Activated T-helper 1 cell treated with Interleukin-2 at 50 U/mL for 16 hours (primary cell): ENCODE measurements at regions not wholly inside any gene's neighbourhood (a gene's known extent, or its start where the extent isn't known, plus 50 kb on each side); places are given as distances from the start of the nearest gene placed in this dataset.

Experiments used
- DNase-seq: peaks from one replicate; pipeline ENCODE4 v3.0.0-alpha.2; 2020; ENCODE audit warnings: low read depth

GRCh38 chr4:152021788-152022438 is 261.1 kb upstream of the GATB start:
- DNase-seq = no peak

- DNase-seq = no peak
Measured at GRCh38 chr4:152020073-152020472, 259.3 kb upstream of the GATB start.

- DNase-seq = no peak
Measured at GRCh38 chr4:152016303-152016620, 255.5 kb upstream of the GATB start.

GRCh38 chr4:152015597-152016302 is 254.9 kb upstream of the GATB start:
- DNase-seq = no peak

GRCh38 chr4:152014280-152014679 is 253.5 kb upstream of the GATB start:
- DNase-seq = peak; percentile 8

- DNase-seq = no peak
Measured at GRCh38 chr4:152011469-152011868, 250.7 kb upstream of the GATB start.

GRCh38 chr4:152010710-152011079 is 249.9 kb upstream of the GATB start:
- DNase-seq = no peak

- no peak for DNase-seq
Measured at GRCh38 chr4:152009983-152010709, 249.3 kb upstream of the GATB start.

GRCh38 chr4:152009031-152009670 is 248.3 kb upstream of the GATB start:
- no peak for DNase-seq

GRCh38 chr4:152007111-152007510 is 246.3 kb upstream of the GATB start:
- DNase-seq = no peak

GRCh38 chr4:152004801-152005200 is 244.0 kb upstream of the GATB start:
- no peak for DNase-seq

- no peak for DNase-seq
Measured at GRCh38 chr4:152000518-152000917, 239.7 kb upstream of the GATB start.

- no peak for DNase-seq
Measured at GRCh38 chr4:151998723-151999122, 237.9 kb upstream of the GATB start.

- no peak for DNase-seq
Measured at GRCh38 chr4:151997461-151997860, 236.7 kb upstream of the GATB start.

GRCh38 chr4:151994429-151994828 is 233.6 kb upstream of the GATB start:
- DNase-seq = no peak

- DNase-seq = no peak
Measured at GRCh38 chr4:151993521-151993920, 232.7 kb upstream of the GATB start.

GRCh38 chr4:151992332-151993154 is 231.7 kb upstream of the GATB start:
- no peak for DNase-seq

- DNase-seq = no peak
Measured at GRCh38 chr4:151991884-151992167, 231.0 kb upstream of the GATB start.

- no peak for DNase-seq
Measured at GRCh38 chr4:151991001-151991883, 230.4 kb upstream of the GATB start.

GRCh38 chr4:151990201-151990600 is 229.4 kb upstream of the GATB start:
- DNase-seq = no peak

- no peak for DNase-seq
Measured at GRCh38 chr4:151988591-151988990, 227.8 kb upstream of the GATB start.
